ENCODE measurements at regions not wholly inside any gene's neighbourhood (a gene's known extent, or its start where the extent isn't known, plus 50 kb on each side); places are given as distances from the start of the nearest gene placed in this dataset.

DNA sequence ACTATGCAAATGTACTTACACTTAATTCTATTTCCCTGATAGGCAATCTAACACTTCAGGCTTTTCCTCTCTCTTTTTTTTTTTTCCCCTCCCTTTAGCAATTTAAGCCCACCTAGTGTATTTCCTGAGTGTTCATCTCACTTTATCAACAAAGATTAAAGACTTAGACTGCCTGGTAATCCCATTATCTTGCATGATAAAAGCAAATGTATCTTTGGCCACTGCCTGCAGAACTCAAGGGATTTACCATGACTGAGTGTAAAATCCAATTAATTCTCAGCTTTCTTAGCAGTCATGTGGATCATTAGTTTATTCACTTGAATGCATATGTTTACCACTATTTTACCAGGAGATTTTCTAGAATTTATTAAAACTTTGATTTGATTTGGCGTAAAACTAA, 1102.2 kb upstream of the GYPC start:
- peaks cover 3% of the 10 kb centered on the region for H3K4me1 Mint-ChIP-seq (ENCODE audit: unreplicated experiment)
- no peak overlapping the region for H3K4me3 Mint-ChIP-seq (ENCODE audit: unreplicated experiment)
- no peak overlapping the region for H3K27ac Mint-ChIP-seq (ENCODE audit: unreplicated experiment)
- H3K36me3 Mint-ChIP-seq (ENCODE audit: low read depth, unreplicated experiment), result no peaks in the 10 kb centered on the region
- H3K9me3 Mint-ChIP-seq (ENCODE audit: unreplicated experiment), result no peaks in the 10 kb centered on the region
- H3K27me3 Mint-ChIP-seq (ENCODE audit: unreplicated experiment), result no peaks in the 10 kb centered on the region
- TF ChIP-seq, protein P1, sequence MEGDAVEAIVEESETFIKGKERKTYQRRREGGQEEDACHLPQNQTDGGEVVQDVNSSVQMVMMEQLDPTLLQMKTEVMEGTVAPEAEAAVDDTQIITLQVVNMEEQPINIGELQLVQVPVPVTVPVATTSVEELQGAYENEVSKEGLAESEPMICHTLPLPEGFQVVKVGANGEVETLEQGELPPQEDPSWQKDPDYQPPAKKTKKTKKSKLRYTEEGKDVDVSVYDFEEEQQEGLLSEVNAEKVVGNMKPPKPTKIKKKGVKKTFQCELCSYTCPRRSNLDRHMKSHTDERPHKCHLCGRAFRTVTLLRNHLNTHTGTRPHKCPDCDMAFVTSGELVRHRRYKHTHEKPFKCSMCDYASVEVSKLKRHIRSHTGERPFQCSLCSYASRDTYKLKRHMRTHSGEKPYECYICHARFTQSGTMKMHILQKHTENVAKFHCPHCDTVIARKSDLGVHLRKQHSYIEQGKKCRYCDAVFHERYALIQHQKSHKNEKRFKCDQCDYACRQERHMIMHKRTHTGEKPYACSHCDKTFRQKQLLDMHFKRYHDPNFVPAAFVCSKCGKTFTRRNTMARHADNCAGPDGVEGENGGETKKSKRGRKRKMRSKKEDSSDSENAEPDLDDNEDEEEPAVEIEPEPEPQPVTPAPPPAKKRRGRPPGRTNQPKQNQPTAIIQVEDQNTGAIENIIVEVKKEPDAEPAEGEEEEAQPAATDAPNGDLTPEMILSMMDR (IDR thresholded peaks at IDR 0.05; ENCODE audit: unreplicated experiment), result no peak
- DNase-seq (ENCODE audit: low spot score), result no peak

DNA sequence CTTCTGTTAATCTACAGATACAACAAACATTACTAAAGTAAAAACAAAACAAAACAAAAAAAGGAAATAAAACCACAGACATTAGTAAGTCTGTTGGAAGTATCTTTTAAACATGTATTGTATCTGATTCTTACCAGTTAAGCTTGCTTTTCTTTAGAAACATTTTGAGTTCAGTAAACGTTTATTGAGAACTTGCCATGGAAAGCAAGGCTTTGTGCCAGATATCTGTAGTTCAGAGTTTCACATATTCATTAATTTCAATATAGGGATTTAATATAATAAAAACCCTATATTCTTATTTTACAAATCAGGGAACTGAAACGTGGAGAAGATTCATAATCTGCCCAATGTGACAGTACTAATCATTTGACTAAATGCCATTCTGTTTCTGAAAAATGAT, 1101.0 kb upstream of the GYPC start:
- Mint-ChIP-seq H3K36me3 (ENCODE audit: low read depth, unreplicated experiment) (no peaks in the 10 kb centered on the region), H3K27me3 (ENCODE audit: unreplicated experiment) (no peaks in the 10 kb centered on the region), H3K9me3 (ENCODE audit: unreplicated experiment) (no peaks in the 10 kb centered on the region), H3K4me1 (ENCODE audit: unreplicated experiment) (peaks cover 3% of the 10 kb centered on the region), H3K27ac (ENCODE audit: unreplicated experiment) (no peak overlapping the region), H3K4me3 (ENCODE audit: unreplicated experiment) (no peak overlapping the region)
- TF ChIP-seq, protein P1 (IDR thresholded peaks at IDR 0.05; ENCODE audit: unreplicated experiment), result no peak
- no peak for DNase-seq (ENCODE audit: low spot score)

- Mint-ChIP-seq H3K4me3 (ENCODE audit: unreplicated experiment) (no peak overlapping the region), H3K36me3 (ENCODE audit: low read depth, unreplicated experiment) (no peaks in the 10 kb centered on the region), H3K9me3 (ENCODE audit: unreplicated experiment) (no peaks in the 10 kb centered on the region), H3K27me3 (ENCODE audit: unreplicated experiment) (no peaks in the 10 kb centered on the region), H3K27ac (ENCODE audit: unreplicated experiment) (no peak overlapping the region), H3K4me1 (ENCODE audit: unreplicated experiment) (no peaks in the 10 kb centered on the region)
- TF ChIP-seq, protein P1 (IDR thresholded peaks at IDR 0.05; ENCODE audit: unreplicated experiment), result no peak
- no peak for DNase-seq (ENCODE audit: low spot score)
Measured at GRCh38 chr2:125559186-125559585, 1096.8 kb upstream of the GYPC start.

GRCh38 chr2:125560855-125561254, 1095.1 kb upstream of the GYPC start:
- H3K27me3 Mint-ChIP-seq (ENCODE audit: unreplicated experiment), result no peaks in the 10 kb centered on the region
- no peak overlapping the region for H3K4me3 Mint-ChIP-seq (ENCODE audit: unreplicated experiment)
- no peaks in the 10 kb centered on the region for H3K4me1 Mint-ChIP-seq (ENCODE audit: unreplicated experiment)
- no peaks in the 10 kb centered on the region for H3K36me3 Mint-ChIP-seq (ENCODE audit: low read depth, unreplicated experiment)
- TF ChIP-seq, protein P1 (IDR thresholded peaks at IDR 0.05; ENCODE audit: unreplicated experiment), result no peak
- H3K9me3 Mint-ChIP-seq (ENCODE audit: unreplicated experiment), result no peaks in the 10 kb centered on the region
- H3K27ac Mint-ChIP-seq (ENCODE audit: unreplicated experiment), result no peak overlapping the region
- no peak for DNase-seq (ENCODE audit: low spot score)

DNA sequence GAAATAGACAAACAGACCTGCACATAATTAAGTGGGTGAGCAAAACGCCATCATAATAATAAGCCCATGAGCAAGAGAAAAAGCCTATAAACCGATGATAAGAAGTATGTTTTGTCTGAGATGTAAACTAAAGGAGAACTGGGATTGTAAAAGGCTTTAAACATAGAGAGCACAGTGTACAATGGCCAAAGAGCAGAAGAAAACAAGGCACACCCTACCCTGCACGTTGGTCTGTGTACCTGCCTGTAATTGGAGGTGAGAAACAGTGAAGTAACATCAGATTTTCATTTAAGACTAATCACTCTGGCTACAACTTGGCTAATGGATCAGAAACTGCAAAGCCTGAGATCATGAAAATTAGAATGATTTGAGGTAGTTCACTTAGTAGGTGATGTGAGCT, 1094.7 kb upstream of the GYPC start:
- H3K27ac Mint-ChIP-seq (ENCODE audit: unreplicated experiment), result no peak overlapping the region
- H3K36me3 Mint-ChIP-seq (ENCODE audit: low read depth, unreplicated experiment), result no peaks in the 10 kb centered on the region
- H3K4me1 Mint-ChIP-seq (ENCODE audit: unreplicated experiment), result no peaks in the 10 kb centered on the region
- no peak for DNase-seq (ENCODE audit: low spot score)
- no peaks in the 10 kb centered on the region for H3K27me3 Mint-ChIP-seq (ENCODE audit: unreplicated experiment)
- H3K9me3 Mint-ChIP-seq (ENCODE audit: unreplicated experiment), result no peaks in the 10 kb centered on the region
- no peak overlapping the region for H3K4me3 Mint-ChIP-seq (ENCODE audit: unreplicated experiment)
- TF ChIP-seq, protein P1 (IDR thresholded peaks at IDR 0.05; ENCODE audit: unreplicated experiment), result no peak

Measured in endothelial cell (in vitro differentiated cells).